ENCODE measurements at regions not wholly inside any gene's neighbourhood (a gene's known extent, or its start where the extent isn't known, plus 50 kb on each side); places are given as distances from the start of the nearest gene placed in this dataset.

DNA sequence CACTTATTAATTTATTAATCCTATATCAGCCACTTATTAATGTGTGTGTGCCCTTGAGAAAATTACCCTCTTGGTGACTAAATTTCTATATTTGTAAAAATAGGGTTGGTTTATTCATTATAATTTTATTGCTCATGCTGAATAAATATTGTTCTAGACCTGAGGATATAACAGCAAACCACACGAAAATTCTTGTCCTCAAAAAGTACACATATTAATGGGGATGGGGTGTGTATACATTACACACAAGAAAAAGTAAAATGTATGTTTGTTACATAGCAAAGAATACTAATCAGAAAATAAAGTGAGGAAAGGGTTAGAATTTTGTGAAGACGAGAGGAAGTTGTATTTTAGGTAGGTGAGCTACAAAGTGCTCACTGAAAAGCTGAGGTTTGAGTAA is 1068.9 kb upstream of the RAG2 start:
- TF ChIP-seq, protein P1, sequence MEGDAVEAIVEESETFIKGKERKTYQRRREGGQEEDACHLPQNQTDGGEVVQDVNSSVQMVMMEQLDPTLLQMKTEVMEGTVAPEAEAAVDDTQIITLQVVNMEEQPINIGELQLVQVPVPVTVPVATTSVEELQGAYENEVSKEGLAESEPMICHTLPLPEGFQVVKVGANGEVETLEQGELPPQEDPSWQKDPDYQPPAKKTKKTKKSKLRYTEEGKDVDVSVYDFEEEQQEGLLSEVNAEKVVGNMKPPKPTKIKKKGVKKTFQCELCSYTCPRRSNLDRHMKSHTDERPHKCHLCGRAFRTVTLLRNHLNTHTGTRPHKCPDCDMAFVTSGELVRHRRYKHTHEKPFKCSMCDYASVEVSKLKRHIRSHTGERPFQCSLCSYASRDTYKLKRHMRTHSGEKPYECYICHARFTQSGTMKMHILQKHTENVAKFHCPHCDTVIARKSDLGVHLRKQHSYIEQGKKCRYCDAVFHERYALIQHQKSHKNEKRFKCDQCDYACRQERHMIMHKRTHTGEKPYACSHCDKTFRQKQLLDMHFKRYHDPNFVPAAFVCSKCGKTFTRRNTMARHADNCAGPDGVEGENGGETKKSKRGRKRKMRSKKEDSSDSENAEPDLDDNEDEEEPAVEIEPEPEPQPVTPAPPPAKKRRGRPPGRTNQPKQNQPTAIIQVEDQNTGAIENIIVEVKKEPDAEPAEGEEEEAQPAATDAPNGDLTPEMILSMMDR (IDR thresholded peaks at IDR 0.05; ENCODE audit: low read depth, low read length): no peak
- no peaks in the 10 kb centered on the region for H3K27me3 ChIP-seq (ENCODE audit: control insufficient read depth, insufficient read depth, low read length)
- H3K9me3 ChIP-seq (ENCODE audit: control insufficient read depth, insufficient read depth, low read length): no peaks in the 10 kb centered on the region
- POLR2A ChIA-PET: no interaction called here
- DNase-seq (ENCODE audit: low read depth, low spot score): no peak
- CTCF ChIA-PET: no interaction called here
- no peak overlapping the region for H3K27ac ChIP-seq (ENCODE audit: low read depth, low read length)
- H3K4me3 ChIP-seq (ENCODE audit: low read depth, low read length): no peak overlapping the region

GRCh38 chr11:37657645-37658044 is 1059.6 kb upstream of the RAG2 start:
- POLR2A ChIA-PET: no interaction called here
- CTCF ChIA-PET: no interaction called here
- no peak for DNase-seq (ENCODE audit: low read depth, low spot score)
- Histone ChIP-seq H3K9me3 (ENCODE audit: control insufficient read depth, insufficient read depth, low read length) (no peaks in the 10 kb centered on the region), H3K27me3 (ENCODE audit: control insufficient read depth, insufficient read depth, low read length) (no peaks in the 10 kb centered on the region), H3K27ac (ENCODE audit: low read depth, low read length) (no peak overlapping the region), H3K4me3 (ENCODE audit: low read depth, low read length) (no peak overlapping the region)
- TF ChIP-seq, protein P1 (IDR thresholded peaks at IDR 0.05; ENCODE audit: low read depth, low read length): peak; percentile 56

DNA sequence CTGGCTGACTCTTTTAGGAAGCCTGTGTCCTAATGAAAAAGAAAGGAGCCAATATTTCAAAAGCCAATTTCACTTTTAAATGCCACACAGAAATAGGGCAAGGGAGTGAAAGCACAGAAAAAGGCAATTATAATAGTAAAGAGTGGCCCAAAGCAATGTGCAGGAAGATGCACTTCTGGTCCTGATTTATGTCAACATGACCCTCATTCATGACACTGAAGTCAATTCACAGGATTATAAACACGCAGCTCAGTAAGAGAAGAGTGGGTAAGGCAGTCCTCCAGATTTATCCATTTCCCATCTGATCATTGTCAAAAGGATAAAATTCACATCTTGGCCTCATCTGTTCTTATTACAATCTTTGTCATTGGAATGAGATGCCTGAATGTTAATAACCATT is 1049.7 kb upstream of the RAG2 start:
- H3K9me3 ChIP-seq (ENCODE audit: control insufficient read depth, insufficient read depth, low read length): no peaks in the 10 kb centered on the region
- ChIA-PET CTCF (interaction anchor here (0.6 kb wide), 1 partner anchor 490 kb away, joined by 5 read pairs; no protein-coding TSS in a partner anchor), POLR2A (no interaction called here)
- no peak overlapping the region for H3K4me3 ChIP-seq (ENCODE audit: low read depth, low read length)
- H3K27ac ChIP-seq (ENCODE audit: low read depth, low read length): no peak overlapping the region
- TF ChIP-seq, protein P1 (IDR thresholded peaks at IDR 0.05; ENCODE audit: low read depth, low read length): no peak
- no peak for DNase-seq (ENCODE audit: low read depth, low spot score)
- no peaks in the 10 kb centered on the region for H3K27me3 ChIP-seq (ENCODE audit: control insufficient read depth, insufficient read depth, low read length)

DNA sequence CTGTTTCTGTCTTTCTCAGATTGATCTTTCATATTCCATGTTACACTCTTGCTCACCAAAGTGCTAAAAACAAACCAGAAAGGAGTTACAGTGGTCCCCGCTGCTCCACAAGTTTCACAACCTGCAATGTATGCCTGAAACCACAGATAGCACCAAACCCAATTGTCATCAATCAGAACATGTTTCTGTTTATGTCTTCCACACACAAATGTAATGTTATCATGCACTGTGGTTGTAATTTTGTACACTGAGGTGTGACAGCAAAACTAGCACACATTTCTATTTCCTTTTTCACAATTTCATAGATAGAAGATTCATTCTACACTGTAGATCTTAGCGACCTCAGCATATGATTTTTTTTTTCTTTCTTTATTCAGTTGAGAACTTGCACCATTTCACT is 1045.9 kb upstream of the RAG2 start:
- no peaks in the 10 kb centered on the region for H3K27me3 ChIP-seq (ENCODE audit: control insufficient read depth, insufficient read depth, low read length)
- DNase-seq (ENCODE audit: low read depth, low spot score): no peak
- ChIA-PET POLR2A (no interaction called here), CTCF (no interaction called here)
- no peak overlapping the region for H3K4me3 ChIP-seq (ENCODE audit: low read depth, low read length)
- no peaks in the 10 kb centered on the region for H3K9me3 ChIP-seq (ENCODE audit: control insufficient read depth, insufficient read depth, low read length)
- H3K27ac ChIP-seq (ENCODE audit: low read depth, low read length): no peak overlapping the region
- TF ChIP-seq, protein P1 (IDR thresholded peaks at IDR 0.05; ENCODE audit: low read depth, low read length): no peak

DNA sequence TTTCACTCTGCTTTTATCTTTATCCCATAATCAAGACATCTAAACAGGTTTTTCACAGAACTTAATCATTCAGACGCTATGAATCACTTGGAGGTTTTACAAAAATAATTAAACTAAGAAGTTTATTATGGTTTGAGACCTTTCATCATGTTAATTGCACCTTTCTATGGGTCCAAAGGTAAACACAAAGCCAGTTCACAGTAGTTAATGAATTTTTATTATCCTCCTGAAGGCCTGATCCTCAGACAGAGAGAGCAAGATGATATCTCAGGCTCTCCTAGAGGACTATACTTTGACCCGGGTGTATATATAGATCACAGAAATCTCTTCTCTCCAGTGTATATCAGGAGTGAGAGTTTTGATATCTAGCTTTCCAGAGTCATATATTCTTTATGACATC is 1044.3 kb upstream of the RAG2 start:
- ChIA-PET CTCF (no interaction called here), POLR2A (no interaction called here)
- Histone ChIP-seq H3K27ac (ENCODE audit: low read depth, low read length) (no peak overlapping the region), H3K9me3 (ENCODE audit: control insufficient read depth, insufficient read depth, low read length) (no peaks in the 10 kb centered on the region), H3K27me3 (ENCODE audit: control insufficient read depth, insufficient read depth, low read length) (no peaks in the 10 kb centered on the region), H3K4me3 (ENCODE audit: low read depth, low read length) (no peak overlapping the region)
- TF ChIP-seq, protein P1 (IDR thresholded peaks at IDR 0.05; ENCODE audit: low read depth, low read length): no peak
- no peak for DNase-seq (ENCODE audit: low read depth, low spot score)
